RWPE1 (cell line): ENCODE measurements at regions not wholly inside any gene's neighbourhood (a gene's known extent, or its start where the extent isn't known, plus 50 kb on each side); places are given as distances from the start of the nearest gene placed in this dataset.

ENCODE experiments used
- CTCF ChIA-PET: fragments of 350-600 bp; sonication (Branson Sonifier 250); formaldehyde crosslinking; extraction: SDS; loops from one replicate; lab custom pipeline; 2021; lab: Yijun Ruan, JAX
- POLR2A ChIA-PET: fragments of 400-600 bp; formaldehyde crosslinking; extraction: SDS; loops from one replicate; lab custom pipeline; 2020; ENCODE audit warnings: antibody characterized with exemption; ENCODE audit not compliant: low non-redundant PET; lab: Yijun Ruan, JAX
- DNase-seq: peaks from one replicate; pipeline ENCODE4 v3.0.0; 2012; ENCODE audit warnings: low spot score
- H3K27ac ChIP-seq: fragments of 450-650 bp; 2 replicates; pipeline ENCODE4 v1.5.1; 2017
- TF ChIP-seq, protein P1 (sequence below): fragments of 450-650 bp; conservative IDR thresholded peaks from 2 replicates; pipeline ENCODE4 v1.5.1; 2017; ENCODE audit warnings: low read depth, mild to moderate bottlenecking

DNA sequence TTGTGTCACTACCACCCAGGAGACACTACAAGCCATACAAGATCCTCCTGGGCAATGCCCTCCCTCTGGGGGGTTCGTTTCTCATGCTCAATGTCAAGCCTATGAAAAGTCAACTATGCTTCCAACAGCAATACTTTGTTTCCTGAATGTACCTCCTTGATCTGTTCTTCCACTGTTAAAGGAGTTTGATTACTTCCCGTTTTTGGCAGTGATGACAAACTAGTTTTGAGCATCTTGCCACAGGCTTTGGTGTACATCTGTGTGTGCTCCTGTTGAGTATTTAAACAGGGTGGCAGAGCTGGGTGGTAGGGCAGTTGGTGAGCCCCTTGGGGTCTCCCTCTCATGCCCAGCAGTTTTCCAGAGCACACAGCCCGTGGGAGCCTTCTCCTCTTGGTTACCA, 81.4 kb downstream of the IL12A start:
- CTCF ChIA-PET, result no interaction called here
- POLR2A ChIA-PET, result no interaction called here
- no peak for DNase-seq
- TF ChIP-seq, protein P1, sequence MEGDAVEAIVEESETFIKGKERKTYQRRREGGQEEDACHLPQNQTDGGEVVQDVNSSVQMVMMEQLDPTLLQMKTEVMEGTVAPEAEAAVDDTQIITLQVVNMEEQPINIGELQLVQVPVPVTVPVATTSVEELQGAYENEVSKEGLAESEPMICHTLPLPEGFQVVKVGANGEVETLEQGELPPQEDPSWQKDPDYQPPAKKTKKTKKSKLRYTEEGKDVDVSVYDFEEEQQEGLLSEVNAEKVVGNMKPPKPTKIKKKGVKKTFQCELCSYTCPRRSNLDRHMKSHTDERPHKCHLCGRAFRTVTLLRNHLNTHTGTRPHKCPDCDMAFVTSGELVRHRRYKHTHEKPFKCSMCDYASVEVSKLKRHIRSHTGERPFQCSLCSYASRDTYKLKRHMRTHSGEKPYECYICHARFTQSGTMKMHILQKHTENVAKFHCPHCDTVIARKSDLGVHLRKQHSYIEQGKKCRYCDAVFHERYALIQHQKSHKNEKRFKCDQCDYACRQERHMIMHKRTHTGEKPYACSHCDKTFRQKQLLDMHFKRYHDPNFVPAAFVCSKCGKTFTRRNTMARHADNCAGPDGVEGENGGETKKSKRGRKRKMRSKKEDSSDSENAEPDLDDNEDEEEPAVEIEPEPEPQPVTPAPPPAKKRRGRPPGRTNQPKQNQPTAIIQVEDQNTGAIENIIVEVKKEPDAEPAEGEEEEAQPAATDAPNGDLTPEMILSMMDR, result no peak
- no peak overlapping the region for H3K27ac ChIP-seq

DNA sequence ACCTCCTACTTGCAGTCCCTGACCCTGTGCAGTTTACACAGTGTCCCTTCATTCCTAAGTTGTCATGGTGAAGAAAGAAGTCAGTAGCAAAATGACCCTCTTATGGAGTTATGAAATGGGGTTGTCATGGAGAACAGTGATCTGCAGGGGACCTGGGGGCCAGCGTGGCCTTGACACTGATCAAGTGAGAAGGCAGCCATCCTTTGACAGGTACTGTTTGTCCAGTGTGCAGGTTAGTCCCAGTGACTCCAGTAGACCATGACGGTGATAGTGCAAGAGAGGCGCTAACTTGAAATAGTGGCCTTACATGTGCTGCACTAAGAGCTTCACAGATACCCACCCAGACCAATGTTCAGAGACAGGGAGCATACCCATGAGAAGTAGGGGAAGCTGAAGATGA, 87.9 kb downstream of the IL12A start:
- no peak for DNase-seq
- POLR2A ChIA-PET, result no interaction called here
- CTCF ChIA-PET, result interaction anchor here (0.6 kb wide), 1 partner anchor 11 kb away, joined by 3 read pairs; no protein-coding TSS in a partner anchor
- TF ChIP-seq, protein P1, result no peak
- no peak overlapping the region for H3K27ac ChIP-seq

DNA sequence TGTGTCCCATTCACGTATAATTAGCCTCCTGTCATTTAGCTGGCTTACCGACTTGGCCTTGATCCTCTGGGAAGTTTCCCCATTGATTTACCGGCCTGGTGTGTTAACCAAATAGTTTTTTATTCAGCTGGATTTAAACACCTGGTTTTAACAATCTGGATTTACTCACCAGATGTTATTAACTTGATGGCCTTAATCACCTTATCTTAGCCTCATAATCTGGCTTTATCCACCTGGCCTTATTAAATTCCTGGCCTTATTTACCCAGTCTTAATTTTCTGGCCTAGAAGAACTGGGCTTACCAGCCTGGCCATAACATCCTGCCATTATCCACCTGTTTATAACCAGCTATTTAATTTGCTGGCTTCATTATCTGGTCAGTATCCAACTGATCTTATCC, 89.9 kb downstream of the IL12A start:
- TF ChIP-seq, protein P1, result no peak
- POLR2A ChIA-PET, result no interaction called here
- CTCF ChIA-PET, result interaction anchor here (0.6 kb wide), 1 partner anchor 208 kb away, joined by 3 read pairs; no protein-coding TSS in a partner anchor
- DNase-seq, result no peak
- no peak overlapping the region for H3K27ac ChIP-seq

GRCh38 chr3:160081958-160082533, 93.4 kb downstream of the IL12A start:
- DNase-seq, result no peak
- no peak overlapping the region for H3K27ac ChIP-seq
- TF ChIP-seq, protein P1, result no peak
- CTCF ChIA-PET, result no interaction called here
- POLR2A ChIA-PET, result no interaction called here

DNA sequence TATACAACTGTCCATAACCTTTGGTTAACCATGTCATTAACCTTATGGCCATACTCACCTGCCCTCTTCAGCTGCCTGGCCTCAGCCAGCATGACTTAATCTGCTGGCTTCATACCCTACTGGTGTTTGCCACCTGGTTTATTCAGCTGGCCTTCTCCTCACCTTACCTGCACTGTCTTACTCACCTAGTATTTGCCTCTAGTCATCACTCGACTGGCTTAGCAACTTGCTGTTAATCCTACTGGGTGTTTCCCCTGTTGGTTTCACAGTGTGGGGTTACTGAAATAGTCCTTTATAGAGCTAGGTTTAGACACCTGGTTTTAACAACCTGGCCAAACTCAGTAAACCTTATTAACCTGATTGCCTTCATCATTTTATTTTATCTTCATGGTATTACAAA, 96.4 kb downstream of the IL12A start:
- ChIA-PET CTCF (interaction anchor here (1.0 kb wide), 1 partner anchor 141 kb away, joined by 4 read pairs; the partner anchor contains the start of gene C3orf80), POLR2A (no interaction called here)
- H3K27ac ChIP-seq, result no peak overlapping the region
- TF ChIP-seq, protein P1, result no peak
- peak; percentile 13 for DNase-seq

DNA sequence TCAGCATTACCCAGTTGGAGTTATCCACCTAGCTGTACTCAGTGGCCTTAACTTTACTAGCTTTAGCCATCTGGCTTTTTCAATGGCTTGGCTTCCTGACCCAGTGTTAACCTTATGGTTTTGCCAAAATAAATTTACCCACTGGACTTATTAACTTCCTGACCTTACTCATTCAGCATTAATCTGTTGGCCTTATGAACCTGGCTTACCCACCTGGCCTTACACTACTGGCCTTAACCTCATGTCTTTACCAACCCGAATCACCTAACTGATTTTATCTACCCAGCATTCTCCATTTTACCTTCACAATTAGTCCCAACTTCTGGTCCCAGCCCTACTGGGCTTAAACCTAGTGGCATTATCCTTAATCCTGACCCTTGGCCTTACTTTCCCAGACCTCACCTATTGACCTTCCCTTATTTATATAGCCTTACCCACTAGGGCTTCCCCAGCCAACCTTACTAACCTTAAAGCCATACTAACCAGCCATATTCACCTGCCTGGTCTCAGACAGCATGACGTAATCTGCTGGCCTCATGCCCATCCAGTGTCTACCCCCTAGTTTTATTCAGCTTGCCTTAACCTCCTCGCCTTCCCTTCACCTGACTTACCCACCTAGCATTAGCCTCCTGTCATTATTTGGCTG, 100.0 kb downstream of the IL12A start:
- ChIA-PET CTCF (no interaction called here), POLR2A (no interaction called here)
- TF ChIP-seq, protein P1, result no peak
- no peak for DNase-seq
- no peak overlapping the region for H3K27ac ChIP-seq
